ENCODE measurements at regions not wholly inside any gene's neighbourhood (a gene's known extent, or its start where the extent isn't known, plus 50 kb on each side); places are given as distances from the start of the nearest gene placed in this dataset.
"Not testable (repeated sequence)": the region's sequence is repeated elsewhere in the genome, so short reads cannot be mapped to it uniquely, and the experiment has no call there.

DNA sequence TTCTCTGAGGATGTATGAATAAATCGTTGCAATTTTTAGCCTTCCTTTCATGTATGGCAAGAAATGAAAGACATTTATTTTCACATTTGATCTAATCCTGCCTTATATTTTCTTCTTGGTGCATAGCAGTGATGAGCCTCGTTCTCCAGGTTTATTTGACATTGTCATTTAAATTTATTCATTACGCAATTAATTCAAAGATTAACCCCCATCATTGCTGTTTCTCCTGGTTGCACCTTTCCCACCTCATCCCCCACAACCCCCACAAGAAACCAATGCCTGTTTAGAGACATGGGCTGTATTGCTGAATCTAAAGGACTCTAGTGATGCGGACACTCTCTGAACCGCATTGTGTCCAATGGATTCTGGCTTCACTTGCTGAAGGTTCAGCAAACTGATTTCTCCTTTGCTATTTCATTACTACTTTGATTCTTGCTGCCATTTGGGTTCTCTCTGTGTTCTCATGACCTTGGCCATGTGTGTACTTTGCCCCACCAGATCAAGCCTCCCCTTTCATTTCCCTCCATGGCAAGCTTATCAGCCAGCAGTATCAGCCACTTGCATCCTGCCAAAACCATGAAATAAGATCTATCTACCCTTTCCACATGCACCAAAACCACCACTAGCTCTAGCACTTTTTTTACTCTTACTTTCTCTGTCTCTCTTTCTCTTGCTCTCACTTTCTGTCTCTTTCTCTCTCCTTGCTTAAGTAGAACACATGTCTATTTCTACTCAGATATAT, 382.7 kb downstream of the GBE1 start:
- H3K9ac ChIP-seq: no peak overlapping the region
- H3K4me1 ChIP-seq: no peaks in the 10 kb centered on the region
- TF ChIP-seq Cebpa-rat (IDR thresholded peaks at IDR 0.05): peak in 6 of 11 experiments; percentile 36 to 79 (median 56); a peak in 8 of 22 replicates
- no peaks in the 10 kb centered on the region for H3K27me3 ChIP-seq
- no peaks in the 10 kb centered on the region for H4K20me1 ChIP-seq
- H3K36me3 ChIP-seq: no peaks in the 10 kb centered on the region
- no peak overlapping the region for H3K4me2 ChIP-seq
- no peak overlapping the region for H3K4me3 ChIP-seq
- no peaks in the 10 kb centered on the region; a peak in 1 of 22 replicates for H3K9me3 ChIP-seq (replicated peaks in 1 of 11)
- H3K27ac ChIP-seq: no peak overlapping the region

DNA sequence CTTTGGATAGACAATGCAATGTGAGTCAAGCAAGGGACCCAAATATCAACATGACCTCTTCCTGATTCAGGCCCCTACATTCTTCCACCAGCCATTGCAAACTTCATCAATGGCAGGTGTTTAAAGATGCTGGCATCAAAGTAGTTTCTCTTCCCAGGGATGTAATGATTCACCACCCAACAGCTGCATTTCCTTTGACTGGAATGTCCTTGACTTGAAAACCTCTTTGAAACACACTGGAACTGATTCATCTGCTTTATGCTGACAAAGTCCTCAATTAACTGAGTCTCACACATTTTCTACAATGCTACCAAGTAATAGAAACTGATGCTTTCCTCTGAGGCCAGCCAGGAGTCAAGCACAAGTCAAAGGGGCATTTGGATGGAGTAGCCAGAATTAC, 385.5 kb downstream of the GBE1 start:
- H3K36me3 ChIP-seq: no peaks in the 10 kb centered on the region

DNA sequence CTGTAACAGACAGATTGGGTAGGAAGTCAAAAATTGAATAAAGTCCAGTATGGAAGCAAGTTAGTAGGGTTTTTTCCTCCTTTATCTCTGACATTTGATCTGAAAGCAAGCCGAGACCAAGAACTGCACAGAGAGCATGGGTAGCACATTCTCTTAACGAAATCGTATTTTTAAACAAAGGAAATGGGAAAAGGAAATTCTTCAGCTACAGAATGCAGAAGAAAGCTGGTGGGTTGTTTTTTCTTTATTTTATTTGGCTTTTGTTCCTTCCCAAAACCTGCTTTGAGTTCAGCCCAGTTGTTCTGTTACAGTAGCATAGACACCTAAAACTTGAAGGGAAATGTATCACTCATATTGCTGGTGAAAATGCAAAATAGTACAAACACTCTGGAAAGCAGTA, 397.0 kb downstream of the GBE1 start:
- no peaks in the 10 kb centered on the region for H3K27me3 ChIP-seq
- no peaks in the 10 kb centered on the region for H4K20me1 ChIP-seq
- H3K4me2 ChIP-seq: no peak overlapping the region
- H3K9ac ChIP-seq: no peak overlapping the region
- H3K9me3 ChIP-seq (replicated peaks in 1 of 11): peaks cover 0 to 7% (median 3%) of the 10 kb centered on the region in 11 experiments; a peak in 5 of 22 replicates
- TF ChIP-seq Cebpa-rat (IDR thresholded peaks at IDR 0.05): no peak
- H3K4me3 ChIP-seq: no peak overlapping the region
- no peaks in the 10 kb centered on the region for H3K4me1 ChIP-seq
- H3K27ac ChIP-seq: no peak overlapping the region
- H3K36me3 ChIP-seq: no peaks in the 10 kb centered on the region

More for the DNA sequence above, 385.5 kb downstream of the GBE1 start:
- Histone ChIP-seq H3K4me2 (no peak overlapping the region), H3K9ac (no peak overlapping the region), H3K9me3 (replicated peaks in 1 of 11) (no peaks in the 10 kb centered on the region; a peak in 1 of 22 replicates), H3K4me1 (no peaks in the 10 kb centered on the region), H3K4me3 (no peak overlapping the region), H3K27ac (no peak overlapping the region), H3K27me3 (no peaks in the 10 kb centered on the region), H4K20me1 (no peaks in the 10 kb centered on the region)
- no peak for TF ChIP-seq Cebpa-rat (IDR thresholded peaks at IDR 0.05)

DNA sequence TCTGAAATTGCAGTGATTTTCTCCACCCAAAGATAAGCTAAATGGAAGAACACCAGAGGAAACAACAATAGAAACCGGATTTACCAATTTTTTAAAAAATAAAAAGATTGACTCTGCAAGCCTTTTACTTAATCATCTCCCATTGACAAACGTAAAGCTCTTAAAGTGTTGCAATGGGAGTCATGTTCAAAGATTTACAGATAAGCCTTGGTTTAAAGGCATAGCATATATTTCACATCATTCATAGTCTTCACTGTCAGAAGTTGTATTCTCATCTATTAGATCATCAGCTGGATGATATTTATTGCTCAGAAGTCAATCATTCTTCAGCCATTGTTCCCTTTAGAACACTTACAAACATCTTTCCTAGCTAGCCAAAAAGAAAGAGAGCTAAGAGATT, 397.6 kb downstream of the GBE1 start:
- no peaks in the 10 kb centered on the region for H4K20me1 ChIP-seq
- no peak overlapping the region for H3K27ac ChIP-seq
- no peak overlapping the region for H3K4me2 ChIP-seq
- no peaks in the 10 kb centered on the region for H3K4me1 ChIP-seq
- H3K9me3 ChIP-seq (replicated peaks in 1 of 11): peaks cover 0 to 7% (median 3%) of the 10 kb centered on the region in 11 experiments; a peak in 5 of 22 replicates
- no peak overlapping the region for H3K4me3 ChIP-seq
- H3K9ac ChIP-seq: no peak overlapping the region
- no peaks in the 10 kb centered on the region for H3K36me3 ChIP-seq
- no peak for TF ChIP-seq Cebpa-rat (IDR thresholded peaks at IDR 0.05)
- H3K27me3 ChIP-seq: no peaks in the 10 kb centered on the region

DNA sequence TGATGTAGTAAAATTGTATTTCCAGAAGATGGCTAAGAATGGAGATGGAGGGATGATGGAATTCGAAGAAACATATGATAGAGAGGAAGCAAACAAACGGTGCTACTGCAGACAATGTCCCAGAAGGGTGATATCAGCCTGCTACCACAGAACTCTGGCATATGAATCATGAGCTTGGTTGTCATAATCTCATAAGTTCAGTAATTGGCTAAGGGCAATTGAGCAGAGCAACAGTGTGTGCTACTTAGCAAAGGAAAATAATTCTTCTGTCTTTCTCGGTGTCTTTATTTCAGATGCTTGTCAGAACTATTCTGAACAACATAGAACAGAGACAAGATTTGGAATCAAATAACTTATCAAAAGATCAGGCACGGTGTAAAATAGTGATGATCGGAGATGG, 407.3 kb downstream of the GBE1 start:
- no peak overlapping the region for H3K4me3 ChIP-seq
- H3K9me3 ChIP-seq (replicated peaks in 1 of 11): no peaks in the 10 kb centered on the region
- no peak for TF ChIP-seq Cebpa-rat (IDR thresholded peaks at IDR 0.05)
- no peak overlapping the region for H3K4me2 ChIP-seq
- no peaks in the 10 kb centered on the region for H3K27me3 ChIP-seq
- no peaks in the 10 kb centered on the region for H3K4me1 ChIP-seq
- no peak overlapping the region for H3K27ac ChIP-seq
- H3K36me3 ChIP-seq: no peaks in the 10 kb centered on the region
- no peak overlapping the region for H3K9ac ChIP-seq
- no peaks in the 10 kb centered on the region for H4K20me1 ChIP-seq

DNA sequence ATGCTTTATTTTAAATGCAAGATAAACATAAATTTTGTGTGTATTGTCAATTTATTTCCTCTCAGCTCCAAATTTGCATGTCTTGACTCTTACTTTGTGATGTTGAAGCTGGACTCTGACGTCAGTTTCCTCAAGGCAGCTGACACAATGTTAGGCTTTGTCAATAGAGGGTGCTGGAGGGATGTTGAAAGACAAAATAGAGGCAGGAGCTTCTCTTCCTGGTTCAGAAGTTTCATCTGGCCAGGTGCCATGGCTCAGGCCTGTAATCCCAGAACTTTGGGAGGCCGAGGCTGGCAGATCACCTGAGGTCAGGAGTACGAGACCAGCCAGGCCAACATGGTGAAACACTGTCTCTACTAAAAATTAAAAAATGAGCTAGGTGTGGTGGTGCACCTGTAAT, 408.6 kb downstream of the GBE1 start:
- no peak overlapping the region for H3K27ac ChIP-seq
- TF ChIP-seq Cebpa-rat (IDR thresholded peaks at IDR 0.05): no peak
- H3K4me3 ChIP-seq: no peak overlapping the region
- H3K9ac ChIP-seq: no peak overlapping the region
- H3K9me3 ChIP-seq (replicated peaks in 1 of 11): no peaks in the 10 kb centered on the region
- no peaks in the 10 kb centered on the region for H3K27me3 ChIP-seq
- H3K4me1 ChIP-seq: no peaks in the 10 kb centered on the region
- H3K4me2 ChIP-seq: no peak overlapping the region
- no peaks in the 10 kb centered on the region for H4K20me1 ChIP-seq
- H3K36me3 ChIP-seq: no peaks in the 10 kb centered on the region

DNA sequence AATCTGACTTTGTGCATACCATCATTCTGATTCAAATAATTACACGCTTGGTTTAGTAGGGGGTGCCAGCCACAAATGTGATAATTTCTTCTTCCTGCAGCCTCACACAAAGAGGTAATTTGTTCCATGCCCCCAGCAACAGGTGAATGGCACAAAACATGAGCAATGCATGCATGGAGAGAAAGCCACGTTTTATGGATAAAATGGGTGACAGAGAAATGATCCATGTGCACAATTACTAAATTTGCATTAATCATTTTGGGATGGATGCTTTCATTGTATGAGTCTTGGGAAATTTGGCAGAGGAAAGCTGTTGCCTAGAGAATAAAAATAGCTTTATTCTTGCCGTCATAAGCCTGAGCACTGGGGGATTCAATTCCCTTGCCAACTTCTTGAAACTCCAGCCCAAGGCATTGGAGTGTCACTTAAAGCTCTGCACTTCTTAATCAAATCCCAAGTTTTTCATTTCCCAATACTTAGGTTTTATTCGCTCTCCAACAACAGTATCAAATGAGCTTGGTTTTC, 411.6 kb downstream of the GBE1 start:
- H3K27me3 ChIP-seq: no peaks in the 10 kb centered on the region
- H3K4me1 ChIP-seq: no peaks in the 10 kb centered on the region
- H3K27ac ChIP-seq: no peak overlapping the region
- no peak overlapping the region for H3K4me2 ChIP-seq
- no peaks in the 10 kb centered on the region for H4K20me1 ChIP-seq
- TF ChIP-seq Cebpa-rat (IDR thresholded peaks at IDR 0.05): no peak
- H3K9me3 ChIP-seq (replicated peaks in 1 of 11): no peaks in the 10 kb centered on the region
- H3K4me3 ChIP-seq: no peak overlapping the region
- no peaks in the 10 kb centered on the region for H3K36me3 ChIP-seq
- no peak overlapping the region for H3K9ac ChIP-seq

DNA sequence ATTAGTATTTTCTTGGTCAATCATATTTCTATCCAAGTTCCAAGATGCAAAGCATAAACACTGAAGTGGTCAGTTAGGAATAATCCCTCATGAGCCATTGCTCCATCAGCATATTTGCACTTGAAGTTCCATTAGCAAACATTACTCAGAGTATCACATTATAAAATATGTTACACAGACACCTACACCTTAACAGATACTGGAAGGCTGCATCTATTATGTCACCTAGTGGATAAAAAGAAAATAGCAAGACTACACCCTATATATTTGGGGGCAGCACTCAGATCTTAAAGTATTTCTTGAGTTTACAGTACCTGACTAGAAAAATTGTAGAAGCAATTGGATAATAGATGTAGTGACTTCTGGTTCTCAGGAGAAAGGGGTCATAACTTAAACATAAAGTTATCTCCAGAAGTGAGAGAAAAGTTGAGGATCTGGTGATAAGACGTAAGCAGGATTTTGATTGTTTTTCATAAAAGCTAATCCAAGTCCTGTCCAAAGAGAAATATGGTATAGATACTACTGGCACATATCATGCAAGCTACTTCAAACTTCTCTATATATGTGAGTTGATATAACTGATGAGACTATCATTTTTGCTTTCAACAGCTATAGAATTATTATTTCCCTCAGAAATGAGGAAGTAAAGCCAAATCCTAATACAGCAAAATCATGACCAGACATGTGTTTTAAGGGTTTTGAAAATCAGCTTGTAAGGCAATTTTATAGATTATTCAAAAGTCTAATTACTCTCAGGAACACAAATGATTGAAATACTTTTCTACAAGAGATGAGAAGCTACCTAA, 422.2 kb downstream of the GBE1 start:
- H3K4me3 ChIP-seq: no peak overlapping the region
- TF ChIP-seq Cebpa-rat (IDR thresholded peaks at IDR 0.05): no peak
- no peaks in the 10 kb centered on the region for H3K27me3 ChIP-seq
- H3K4me2 ChIP-seq: peak overlapping the region in 2 of 11 experiments; percentile 4 to 38; a peak in 2 of 22 replicates
- H3K27ac ChIP-seq: no peak overlapping the region
- H3K9ac ChIP-seq: no peak overlapping the region
- no peaks in the 10 kb centered on the region for H4K20me1 ChIP-seq
- no peaks in the 10 kb centered on the region for H3K36me3 ChIP-seq
- peaks cover 0 to 10% (median 0%) of the 10 kb centered on the region in 10 experiments; a peak in 2 of 20 replicates for H3K4me1 ChIP-seq
- H3K9me3 ChIP-seq (replicated peaks in 1 of 11): no peaks in the 10 kb centered on the region

DNA sequence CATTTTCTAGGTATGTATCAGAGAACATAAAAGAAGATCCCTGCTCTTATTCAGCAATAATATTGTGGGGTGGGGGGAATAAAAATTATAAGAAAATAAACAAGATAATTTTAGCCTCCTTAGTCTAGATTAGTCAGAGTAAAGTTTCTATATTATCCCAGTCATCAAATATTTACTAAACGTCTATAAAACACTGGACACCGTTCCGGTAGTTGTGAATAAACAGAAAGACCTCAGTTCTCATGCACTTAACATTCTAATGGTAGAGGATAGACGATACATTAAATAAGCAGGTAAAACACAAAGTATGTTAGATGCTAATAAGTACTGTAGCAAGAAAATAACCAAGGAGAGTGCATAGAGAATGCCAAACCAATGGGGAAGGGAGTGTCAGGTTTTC, 425.0 kb downstream of the GBE1 start:
- TF ChIP-seq Cebpa-rat (IDR thresholded peaks at IDR 0.05): no peak
- no peak overlapping the region for H3K4me3 ChIP-seq
- H3K4me1 ChIP-seq: peaks cover 0 to 10% (median 0%) of the 10 kb centered on the region in 10 experiments; a peak in 2 of 20 replicates
- H4K20me1 ChIP-seq: no peaks in the 10 kb centered on the region
- no peak overlapping the region for H3K27ac ChIP-seq
- no peaks in the 10 kb centered on the region for H3K27me3 ChIP-seq
- no peaks in the 10 kb centered on the region for H3K36me3 ChIP-seq
- H3K4me2 ChIP-seq: no peak overlapping the region
- no peak overlapping the region for H3K9ac ChIP-seq
- H3K9me3 ChIP-seq (replicated peaks in 1 of 11): no peaks in the 10 kb centered on the region

DNA sequence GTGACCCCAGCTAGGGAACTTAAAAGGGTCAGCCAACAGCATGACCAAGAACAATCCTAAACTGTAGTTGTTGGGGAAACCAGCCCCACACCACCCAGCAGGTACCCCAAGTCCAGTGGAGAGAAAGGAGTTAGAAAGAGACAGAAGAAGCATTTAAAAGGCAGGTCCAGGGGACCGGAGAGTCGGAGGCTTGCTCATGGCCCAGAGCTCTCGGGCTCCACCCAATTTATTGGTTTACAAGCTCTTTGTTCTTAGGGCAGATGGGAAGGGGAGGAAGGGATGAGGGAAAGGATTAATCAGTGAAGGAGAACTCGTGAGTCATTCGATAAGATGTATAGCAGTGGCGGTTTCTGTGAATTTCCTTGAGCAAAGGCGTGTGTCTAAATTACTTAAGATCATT, 431.6 kb downstream of the GBE1 start:
- not testable (repeated sequence) for H3K27ac ChIP-seq; H3K4me1 ChIP-seq; H3K4me2 ChIP-seq; H3K9me3 ChIP-seq (replicated peaks in 1 of 11); H4K20me1 ChIP-seq; H3K9ac ChIP-seq; H3K4me3 ChIP-seq; H3K27me3 ChIP-seq; H3K36me3 ChIP-seq

All from BLaER1 treated with 17β-estradiol and CSF1 and Interleukin-3, amounts not matched to agents 10 nM and 100 nM (cell line).